ENCODE measurements at regions not wholly inside any gene's neighbourhood (a gene's known extent, or its start where the extent isn't known, plus 50 kb on each side); places are given as distances from the start of the nearest gene placed in this dataset.
"Not testable (repeated sequence)": the region's sequence is repeated elsewhere in the genome, so short reads cannot be mapped to it uniquely, and the experiment has no call there.

DNA sequence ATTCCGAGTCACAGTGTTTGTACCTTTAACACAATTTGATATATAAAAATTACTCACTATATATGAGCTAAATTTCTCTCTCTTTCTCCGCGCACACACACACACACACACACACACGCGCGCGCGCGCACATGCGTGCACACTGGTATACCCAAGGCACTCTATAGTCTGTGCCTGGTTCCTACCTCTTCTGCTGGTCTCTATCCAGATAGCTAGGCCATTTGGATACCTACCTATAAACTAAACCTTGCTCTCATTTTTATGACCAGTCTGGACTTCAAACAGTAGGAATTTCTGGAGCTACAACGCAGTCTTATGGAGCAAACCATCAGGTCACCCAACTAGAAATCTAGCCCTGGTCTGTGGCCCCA lies 97.1 kb upstream of the MAGI3 start:
- TF ChIP-seq, protein P1, sequence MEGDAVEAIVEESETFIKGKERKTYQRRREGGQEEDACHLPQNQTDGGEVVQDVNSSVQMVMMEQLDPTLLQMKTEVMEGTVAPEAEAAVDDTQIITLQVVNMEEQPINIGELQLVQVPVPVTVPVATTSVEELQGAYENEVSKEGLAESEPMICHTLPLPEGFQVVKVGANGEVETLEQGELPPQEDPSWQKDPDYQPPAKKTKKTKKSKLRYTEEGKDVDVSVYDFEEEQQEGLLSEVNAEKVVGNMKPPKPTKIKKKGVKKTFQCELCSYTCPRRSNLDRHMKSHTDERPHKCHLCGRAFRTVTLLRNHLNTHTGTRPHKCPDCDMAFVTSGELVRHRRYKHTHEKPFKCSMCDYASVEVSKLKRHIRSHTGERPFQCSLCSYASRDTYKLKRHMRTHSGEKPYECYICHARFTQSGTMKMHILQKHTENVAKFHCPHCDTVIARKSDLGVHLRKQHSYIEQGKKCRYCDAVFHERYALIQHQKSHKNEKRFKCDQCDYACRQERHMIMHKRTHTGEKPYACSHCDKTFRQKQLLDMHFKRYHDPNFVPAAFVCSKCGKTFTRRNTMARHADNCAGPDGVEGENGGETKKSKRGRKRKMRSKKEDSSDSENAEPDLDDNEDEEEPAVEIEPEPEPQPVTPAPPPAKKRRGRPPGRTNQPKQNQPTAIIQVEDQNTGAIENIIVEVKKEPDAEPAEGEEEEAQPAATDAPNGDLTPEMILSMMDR (IDR thresholded peaks at IDR 0.05; ENCODE audit: extremely low read depth, insufficient read depth, missing control alignments): no peak
- no peak for DNase-seq (ENCODE audit: low spot score)
- in situ Hi-C loops (cut with MboI; ENCODE audit: low pct_unique_long_range_greater_than_20kb, low sequenced_read_pairs, unreplicated experiment): no loop called here

DNA sequence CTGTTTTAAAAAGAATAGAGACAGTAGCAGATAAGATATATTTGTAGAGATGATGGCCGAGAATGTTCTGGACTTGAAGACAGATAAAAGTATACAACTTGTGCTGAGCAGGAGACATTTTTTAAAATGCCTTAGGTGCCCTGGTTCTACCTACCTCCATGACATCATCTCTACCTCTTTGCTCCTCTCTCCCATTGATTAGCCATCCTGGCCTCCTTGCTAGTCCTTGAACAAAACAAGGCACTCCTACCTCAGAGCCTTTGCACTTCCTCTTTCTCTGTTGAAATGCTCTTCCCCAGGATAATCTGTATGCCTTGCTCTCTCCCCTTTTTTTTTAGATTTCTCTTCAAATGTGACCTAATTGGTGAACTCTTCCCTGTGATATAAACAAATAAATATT lies 92.6 kb upstream of the MAGI3 start:
- in situ Hi-C loops (cut with MboI; ENCODE audit: low pct_unique_long_range_greater_than_20kb, low sequenced_read_pairs, unreplicated experiment): no loop called here
- DNase-seq (ENCODE audit: low spot score): no peak
- TF ChIP-seq, protein P1 (IDR thresholded peaks at IDR 0.05; ENCODE audit: extremely low read depth, insufficient read depth, missing control alignments): no peak

DNA sequence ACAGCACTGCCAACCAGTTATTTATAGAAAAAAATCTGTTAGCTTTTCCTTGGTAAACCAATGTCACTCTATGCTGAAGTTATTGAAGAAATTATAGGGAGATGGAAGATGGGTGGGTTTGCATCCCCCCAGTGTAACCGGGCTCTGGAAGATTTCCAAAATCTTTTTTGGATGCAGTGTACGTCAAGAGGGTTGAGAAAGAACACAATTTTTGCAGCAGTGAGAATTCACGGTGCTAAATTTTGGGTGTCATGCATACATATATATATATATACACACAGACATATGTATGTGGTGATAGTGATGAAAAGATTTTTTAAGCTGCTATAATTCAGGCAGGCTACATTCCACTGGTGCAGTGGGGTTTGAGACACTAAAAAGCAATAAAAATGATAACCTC lies 91.4 kb upstream of the MAGI3 start:
- TF ChIP-seq, protein P1 (IDR thresholded peaks at IDR 0.05; ENCODE audit: extremely low read depth, insufficient read depth, missing control alignments): no peak
- no peak for DNase-seq (ENCODE audit: low spot score)
- in situ Hi-C loops (cut with MboI; ENCODE audit: low pct_unique_long_range_greater_than_20kb, low sequenced_read_pairs, unreplicated experiment): no loop called here

DNA sequence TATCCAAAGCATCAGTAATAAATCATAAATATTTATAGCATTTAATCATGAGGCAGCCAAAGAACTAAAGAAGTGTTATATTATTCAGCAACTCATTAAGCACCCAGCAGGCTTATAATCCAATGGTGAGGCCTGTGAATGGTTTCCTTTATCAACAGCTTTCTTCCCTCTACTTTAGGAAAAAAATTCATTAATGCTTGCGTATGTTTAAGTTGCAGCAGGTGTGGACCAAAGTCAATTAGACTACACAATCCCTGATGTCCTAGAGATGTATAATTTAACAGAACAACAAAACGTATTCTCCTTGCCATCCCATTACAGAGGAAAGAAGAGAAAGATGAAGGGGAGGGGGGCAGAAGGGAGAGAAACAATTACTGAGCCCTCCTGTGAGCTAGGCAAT lies 87.7 kb upstream of the MAGI3 start:
- in situ Hi-C loops (cut with MboI; ENCODE audit: low pct_unique_long_range_greater_than_20kb, low sequenced_read_pairs, unreplicated experiment): no loop called here
- TF ChIP-seq, protein P1 (IDR thresholded peaks at IDR 0.05; ENCODE audit: extremely low read depth, insufficient read depth, missing control alignments): no peak
- DNase-seq (ENCODE audit: low spot score): no peak

DNA sequence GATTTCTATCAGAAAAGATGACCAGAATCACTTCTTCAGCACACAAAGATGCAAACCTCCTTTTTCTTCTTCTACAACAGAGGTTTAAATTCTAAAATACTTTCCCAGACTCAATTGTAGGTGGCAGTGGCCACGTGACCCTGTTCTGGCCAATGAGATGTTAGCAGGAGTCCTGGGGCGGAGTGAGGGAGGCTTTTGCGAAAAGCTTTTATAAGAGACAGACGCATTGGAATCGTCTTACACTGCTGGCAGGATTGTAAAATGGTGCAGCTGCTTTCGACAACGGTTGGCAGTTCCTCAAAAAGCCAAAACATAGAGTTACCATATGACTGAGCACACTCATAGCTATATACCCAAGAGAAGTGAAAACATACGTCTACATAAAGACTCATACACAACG lies 87.0 kb upstream of the MAGI3 start:
- TF ChIP-seq, protein P1 (IDR thresholded peaks at IDR 0.05; ENCODE audit: extremely low read depth, insufficient read depth, missing control alignments): no peak
- DNase-seq (ENCODE audit: low spot score): no peak
- in situ Hi-C loops (cut with MboI; ENCODE audit: low pct_unique_long_range_greater_than_20kb, low sequenced_read_pairs, unreplicated experiment): no loop called here

DNA sequence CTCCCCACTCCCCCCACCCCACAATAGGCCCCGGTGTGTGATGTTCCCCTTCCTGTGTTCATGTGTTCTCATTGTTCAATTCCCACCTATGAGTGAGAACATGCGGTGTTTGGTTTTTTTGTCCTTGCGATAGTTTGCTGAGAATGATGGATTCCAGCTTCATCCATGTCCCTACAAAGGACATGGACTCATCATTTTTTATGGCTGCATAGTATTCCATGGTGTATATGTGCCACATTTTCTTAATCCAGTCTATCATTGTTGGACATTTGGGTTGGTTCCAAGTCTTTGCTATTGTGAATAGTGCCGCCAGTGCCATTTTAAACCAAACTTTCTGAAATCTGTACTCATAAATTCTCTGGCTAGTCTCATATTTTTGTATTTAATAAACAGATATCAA lies 85.3 kb upstream of the MAGI3 start:
- in situ Hi-C loops (cut with MboI; ENCODE audit: low pct_unique_long_range_greater_than_20kb, low sequenced_read_pairs, unreplicated experiment); DNase-seq (ENCODE audit: low spot score): not testable (repeated sequence)

DNA sequence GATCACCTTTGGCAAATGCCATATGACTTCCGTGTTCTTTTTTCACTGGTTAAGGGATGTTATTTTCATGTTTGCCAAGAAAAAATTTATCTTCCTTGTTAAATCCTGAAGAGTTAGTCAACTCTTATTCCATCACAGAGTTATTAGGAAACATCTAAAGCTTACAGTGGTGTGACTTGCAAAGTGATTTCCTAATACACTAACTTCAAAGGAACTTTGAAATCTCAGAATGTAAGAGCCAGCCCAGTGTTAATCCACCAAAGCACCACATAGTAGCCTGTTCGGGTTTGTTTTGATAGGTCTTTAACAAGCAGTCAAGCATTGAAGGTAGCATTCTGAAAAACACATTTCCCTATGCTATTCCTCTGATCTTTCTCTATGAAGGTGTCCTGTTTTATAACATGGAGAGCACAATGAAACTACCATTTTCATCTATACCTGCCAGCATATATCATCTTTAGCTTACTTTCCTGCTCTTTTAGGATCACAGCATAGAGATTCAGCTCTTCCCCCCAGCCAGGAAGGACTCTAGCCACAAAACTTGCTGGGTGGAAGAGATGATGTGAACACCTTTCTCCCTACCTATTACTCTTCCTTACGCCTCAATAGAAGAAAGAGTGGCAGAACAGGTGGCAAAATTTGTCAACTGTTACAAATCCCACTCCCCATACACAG lies 82.4 kb upstream of the MAGI3 start:
- DNase-seq (ENCODE audit: low spot score): no peak
- TF ChIP-seq, protein P1 (IDR thresholded peaks at IDR 0.05; ENCODE audit: extremely low read depth, insufficient read depth, missing control alignments): no peak
- in situ Hi-C loops (cut with MboI; ENCODE audit: low pct_unique_long_range_greater_than_20kb, low sequenced_read_pairs, unreplicated experiment): no loop called here

DNA sequence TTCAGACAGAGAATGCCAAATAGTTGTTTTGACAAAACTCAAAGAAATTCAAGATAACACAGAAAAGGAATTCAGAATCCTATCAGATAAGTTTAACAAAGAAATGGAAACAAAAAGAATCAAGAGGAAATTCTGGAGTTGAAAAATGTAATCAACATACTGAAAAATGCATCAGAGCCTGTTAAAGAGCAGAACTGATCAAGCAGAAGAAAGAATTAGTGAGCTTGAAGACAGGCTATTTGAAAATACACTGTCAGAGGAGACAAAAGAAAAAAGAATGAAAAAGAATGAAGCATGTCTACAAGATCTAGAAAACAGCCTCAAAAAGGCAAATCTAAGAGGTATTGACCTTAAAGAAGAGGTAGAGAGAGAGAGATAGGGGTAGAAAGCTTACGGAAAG lies 77.7 kb upstream of the MAGI3 start:
- DNase-seq (ENCODE audit: low spot score); in situ Hi-C loops (cut with MboI; ENCODE audit: low pct_unique_long_range_greater_than_20kb, low sequenced_read_pairs, unreplicated experiment): not testable (repeated sequence)

Data from GM13977 (cell line).